PC-3 (cell line): ENCODE measurements at regions not wholly inside any gene's neighbourhood (a gene's known extent, or its start where the extent isn't known, plus 50 kb on each side); places are given as distances from the start of the nearest gene placed in this dataset.

Experiments used
- CTCF ChIP-seq: fragments of 300-600 bp; sonication (generic); conservative IDR thresholded peaks from 2 replicates; pipeline ENCODE4 v1.5.1; 2017; ENCODE audit warnings: antibody characterized with exemption, low read depth, mild to moderate bottlenecking, low read length
- EZH2phosphoT487 ChIP-seq: fragments of 300-600 bp; sonication (generic); IDR thresholded peaks from 2 replicates; pipeline ENCODE4 v1.6.1; 2018; ENCODE audit warnings: mild to moderate bottlenecking, antibody characterized with exemption, low read length, borderline replicate concordance

- TF ChIP-seq CTCF (no peak), EZH2phosphoT487 (no peak)
These were observed 472.6 kb upstream of the SULF2 start for GRCh38 chr20:48257833-48258232.
